SIG-M5 treated with dmso at 0.1 percent for 504 hours (cell line): ENCODE measurements at regions not wholly inside any gene's neighbourhood (a gene's known extent, or its start where the extent isn't known, plus 50 kb on each side); places are given as distances from the start of the nearest gene placed in this dataset.
"Not testable (repeated sequence)": the region's sequence is repeated elsewhere in the genome, so short reads cannot be mapped to it uniquely, and the experiment has no call there.

ENCODE experiments used
- DNase-seq: peaks from one replicate; lab custom pipeline; 2025; ENCODE audit not compliant: unreplicated experiment; lab: John Stamatoyannopoulos, UW

- DNase-seq = no peak
Observed at GRCh38 chr5:92002721-92003274, 619.7 kb upstream of the ARRDC3 start.

- DNase-seq = no peak
Observed at GRCh38 chr5:91998774-91999173, 615.7 kb upstream of the ARRDC3 start.

GRCh38 chr5:91983869-91984268, 600.8 kb upstream of the ARRDC3 start:
- no peak for DNase-seq

GRCh38 chr5:91978221-91978882, 595.2 kb upstream of the ARRDC3 start:
- no peak for DNase-seq

- DNase-seq = no peak
Observed at GRCh38 chr5:91977579-91977978, 594.5 kb upstream of the ARRDC3 start.

GRCh38 chr5:91976451-91976850, 593.3 kb upstream of the ARRDC3 start:
- no peak for DNase-seq

GRCh38 chr5:91963166-91963565, 580.0 kb upstream of the ARRDC3 start:
- DNase-seq = no peak

GRCh38 chr5:91957666-91958065, 574.5 kb upstream of the ARRDC3 start:
- DNase-seq = no peak

- no peak for DNase-seq
Observed at GRCh38 chr5:91956738-91957137, 573.6 kb upstream of the ARRDC3 start.

- DNase-seq = no peak
Observed at GRCh38 chr5:91955610-91956009, 572.5 kb upstream of the ARRDC3 start.

GRCh38 chr5:91954136-91954535, 571.0 kb upstream of the ARRDC3 start:
- DNase-seq = no peak

GRCh38 chr5:91950328-91950727, 567.2 kb upstream of the ARRDC3 start:
- no peak for DNase-seq

GRCh38 chr5:91946870-91947269, 563.8 kb upstream of the ARRDC3 start:
- DNase-seq = no peak

- DNase-seq = no peak
Observed at GRCh38 chr5:91941588-91941987, 558.5 kb upstream of the ARRDC3 start.

GRCh38 chr5:91938441-91938840, 555.3 kb upstream of the ARRDC3 start:
- no peak for DNase-seq

- DNase-seq = no peak
Observed at GRCh38 chr5:91937121-91937520, 554.0 kb upstream of the ARRDC3 start.

- DNase-seq = no peak
Observed at GRCh38 chr5:91929522-91929817, 546.4 kb upstream of the ARRDC3 start.

GRCh38 chr5:91928754-91929521, 545.8 kb upstream of the ARRDC3 start:
- DNase-seq = peak; percentile 50

- DNase-seq = no peak
Observed at GRCh38 chr5:91927439-91927838, 544.3 kb upstream of the ARRDC3 start.

GRCh38 chr5:91925249-91925648, 542.1 kb upstream of the ARRDC3 start:
- no peak for DNase-seq

GRCh38 chr5:91917037-91917814, 534.1 kb upstream of the ARRDC3 start:
- not testable (repeated sequence) for DNase-seq

GRCh38 chr5:91910655-91911054, 527.5 kb upstream of the ARRDC3 start:
- no peak for DNase-seq
